ENCODE measurements at regions not wholly inside any gene's neighbourhood (a gene's known extent, or its start where the extent isn't known, plus 50 kb on each side); places are given as distances from the start of the nearest gene placed in this dataset.

DNA sequence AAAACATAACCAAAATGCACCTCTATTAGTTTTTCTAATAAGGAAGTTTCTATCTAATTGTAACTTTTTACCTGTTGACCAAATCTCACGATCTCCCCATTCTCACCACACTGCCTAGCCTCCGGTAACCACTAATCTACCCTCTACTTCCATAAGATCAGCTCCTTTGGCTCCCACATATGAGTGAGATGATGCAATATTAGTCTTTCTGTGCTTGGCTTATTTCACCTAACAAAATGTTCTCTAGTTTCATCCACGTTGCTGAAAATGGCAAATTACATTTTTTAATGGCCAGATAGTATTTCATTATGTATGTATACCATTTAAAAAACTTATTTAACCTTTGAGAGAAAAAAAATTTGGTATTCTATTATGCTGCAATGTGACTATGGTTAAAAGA is 379.0 kb upstream of the NXPH2 start:
- TF ChIP-seq POLR2AphosphoS5 (IDR thresholded peaks at IDR 0.05; ENCODE audit: borderline replicate concordance, low read depth, low read length) = no peak
- no peak for TF ChIP-seq EZH2 (IDR thresholded peaks at IDR 0.05)
